ENCODE measurements at regions not wholly inside any gene's neighbourhood (a gene's known extent, or its start where the extent isn't known, plus 50 kb on each side); places are given as distances from the start of the nearest gene placed in this dataset.

DNA sequence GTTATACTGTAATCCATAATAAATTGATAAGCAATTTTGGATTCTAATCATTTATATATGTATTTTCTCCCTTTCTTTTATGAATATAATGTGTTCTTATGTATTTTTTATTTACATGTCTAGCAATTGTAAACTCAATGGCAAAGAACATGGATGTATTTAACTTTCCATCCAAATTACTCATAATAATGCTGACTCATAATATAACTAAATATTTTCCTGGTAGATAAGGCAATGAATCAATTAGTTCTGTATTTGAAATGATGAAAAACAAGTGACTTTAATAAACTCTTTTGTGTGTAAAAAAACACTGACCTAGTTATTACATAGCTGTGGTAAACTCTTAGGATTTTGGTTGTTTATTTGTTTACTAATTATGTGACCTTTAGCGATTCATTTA lies 211.2 kb downstream of the DTHD1 start:
- Histone ChIP-seq H3K36me3 (no peaks in the 10 kb centered on the region), H3K9me3 (no peaks in the 10 kb centered on the region), H3K27me3 (no peaks in the 10 kb centered on the region), H3K4me3 (no peak overlapping the region), H3K27ac (no peak overlapping the region), H3K4me1 (no peaks in the 10 kb centered on the region)
- TF ChIP-seq EP300 (IDR thresholded peaks at IDR 0.05) (no peak), POLR2A (IDR thresholded peaks at IDR 0.05) (no peak)
- TF ChIP-seq, protein P1, sequence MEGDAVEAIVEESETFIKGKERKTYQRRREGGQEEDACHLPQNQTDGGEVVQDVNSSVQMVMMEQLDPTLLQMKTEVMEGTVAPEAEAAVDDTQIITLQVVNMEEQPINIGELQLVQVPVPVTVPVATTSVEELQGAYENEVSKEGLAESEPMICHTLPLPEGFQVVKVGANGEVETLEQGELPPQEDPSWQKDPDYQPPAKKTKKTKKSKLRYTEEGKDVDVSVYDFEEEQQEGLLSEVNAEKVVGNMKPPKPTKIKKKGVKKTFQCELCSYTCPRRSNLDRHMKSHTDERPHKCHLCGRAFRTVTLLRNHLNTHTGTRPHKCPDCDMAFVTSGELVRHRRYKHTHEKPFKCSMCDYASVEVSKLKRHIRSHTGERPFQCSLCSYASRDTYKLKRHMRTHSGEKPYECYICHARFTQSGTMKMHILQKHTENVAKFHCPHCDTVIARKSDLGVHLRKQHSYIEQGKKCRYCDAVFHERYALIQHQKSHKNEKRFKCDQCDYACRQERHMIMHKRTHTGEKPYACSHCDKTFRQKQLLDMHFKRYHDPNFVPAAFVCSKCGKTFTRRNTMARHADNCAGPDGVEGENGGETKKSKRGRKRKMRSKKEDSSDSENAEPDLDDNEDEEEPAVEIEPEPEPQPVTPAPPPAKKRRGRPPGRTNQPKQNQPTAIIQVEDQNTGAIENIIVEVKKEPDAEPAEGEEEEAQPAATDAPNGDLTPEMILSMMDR (IDR thresholded peaks at IDR 0.05): no peak
- 90 to 93% methylated on average over 1 of the region's 1 CpG for WGBS, 2 donors
- DNase-seq (ENCODE audit: low spot score in 2 of 2): no peak

DNA sequence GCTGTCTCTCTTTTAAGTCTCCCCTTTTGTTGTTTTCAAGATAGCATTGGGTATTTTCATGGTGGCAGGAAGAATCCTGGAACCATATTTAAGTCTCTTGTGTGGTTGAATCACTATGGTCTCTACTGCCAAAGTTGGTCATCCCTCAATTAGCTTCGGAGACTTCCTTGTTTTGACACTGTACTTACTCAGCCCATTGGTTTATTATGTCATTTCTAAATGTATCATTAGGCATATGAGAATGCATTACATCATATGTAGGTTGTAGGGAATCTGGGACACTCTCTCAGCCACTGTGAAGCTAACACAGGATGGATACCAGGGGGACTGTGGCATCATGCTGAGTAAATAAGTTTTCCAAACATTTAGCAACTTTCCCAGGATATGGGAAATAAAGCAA lies 211.8 kb downstream of the DTHD1 start:
- Histone ChIP-seq H3K36me3 (no peaks in the 10 kb centered on the region), H3K9me3 (no peaks in the 10 kb centered on the region), H3K27ac (no peak overlapping the region), H3K4me3 (no peak overlapping the region), H3K4me1 (no peaks in the 10 kb centered on the region), H3K27me3 (no peaks in the 10 kb centered on the region)
- TF ChIP-seq, protein P1 (IDR thresholded peaks at IDR 0.05): no peak
- TF ChIP-seq EP300 (IDR thresholded peaks at IDR 0.05) (no peak), POLR2A (IDR thresholded peaks at IDR 0.05) (no peak)
- 79 to 97% methylated on average over 1 of the region's 1 CpG for WGBS, 2 donors
- DNase-seq (ENCODE audit: low spot score in 2 of 2): no peak

DNA sequence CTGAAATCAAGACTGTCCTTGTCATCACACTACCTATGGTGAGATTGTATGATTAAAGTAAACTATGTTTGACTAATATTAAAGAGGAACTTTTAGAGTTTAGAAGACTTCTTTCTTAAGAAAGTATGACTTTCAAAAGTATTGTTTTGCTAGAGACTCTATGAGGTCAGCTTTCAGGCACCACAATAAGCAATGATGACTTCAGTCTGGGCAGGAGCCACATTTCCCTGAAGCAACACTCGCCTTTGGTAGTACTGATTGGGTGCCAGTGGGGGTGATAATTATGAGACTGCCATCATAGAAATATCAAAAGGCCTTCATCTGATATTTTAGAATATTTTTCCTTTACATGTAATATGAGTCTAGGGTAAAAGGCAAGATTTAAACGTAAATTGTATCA lies 212.6 kb downstream of the DTHD1 start:
- no peaks in the 10 kb centered on the region for H3K4me1 ChIP-seq
- TF ChIP-seq, protein P1 (IDR thresholded peaks at IDR 0.05): no peak
- TF ChIP-seq POLR2A (IDR thresholded peaks at IDR 0.05): no peak
- no peak for TF ChIP-seq EP300 (IDR thresholded peaks at IDR 0.05)
- 79 to 81% methylated on average over 2 of the region's 2 CpGs for WGBS, 2 donors
- DNase-seq (ENCODE audit: low spot score in 2 of 2): no peak
- H3K4me3 ChIP-seq: no peak overlapping the region
- no peaks in the 10 kb centered on the region for H3K36me3 ChIP-seq
- H3K27ac ChIP-seq: no peak overlapping the region
- no peaks in the 10 kb centered on the region for H3K27me3 ChIP-seq
- no peaks in the 10 kb centered on the region for H3K9me3 ChIP-seq

DNA sequence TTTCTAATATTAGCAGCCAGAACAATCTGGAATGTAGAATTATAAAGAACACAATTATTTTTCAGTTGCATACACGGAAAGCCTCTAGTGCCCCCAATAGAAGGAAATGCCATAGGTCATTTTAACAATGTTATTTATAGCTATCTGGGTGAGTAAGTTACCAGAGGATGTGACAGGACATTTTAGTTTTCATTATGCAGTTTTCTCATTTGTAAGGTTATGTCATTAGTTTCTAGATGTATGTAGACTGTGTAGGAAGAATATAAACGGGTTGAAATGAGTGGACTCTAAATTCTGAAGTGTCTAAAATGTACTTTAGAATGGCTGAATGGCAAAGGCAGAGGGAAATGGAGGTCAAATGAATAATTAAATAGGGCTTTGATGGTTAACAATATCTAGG lies 213.3 kb downstream of the DTHD1 start:
- Histone ChIP-seq H3K9me3 (no peaks in the 10 kb centered on the region), H3K27me3 (no peaks in the 10 kb centered on the region), H3K27ac (no peak overlapping the region), H3K4me3 (no peak overlapping the region), H3K4me1 (no peaks in the 10 kb centered on the region), H3K36me3 (no peaks in the 10 kb centered on the region)
- WGBS, 2 donors: 34 to 37% methylated on average over 2 of the region's 2 CpGs
- no peak for DNase-seq (ENCODE audit: low spot score in 2 of 2)
- no peak for TF ChIP-seq POLR2A (IDR thresholded peaks at IDR 0.05)
- no peak for TF ChIP-seq EP300 (IDR thresholded peaks at IDR 0.05)
- TF ChIP-seq, protein P1 (IDR thresholded peaks at IDR 0.05): no peak

DNA sequence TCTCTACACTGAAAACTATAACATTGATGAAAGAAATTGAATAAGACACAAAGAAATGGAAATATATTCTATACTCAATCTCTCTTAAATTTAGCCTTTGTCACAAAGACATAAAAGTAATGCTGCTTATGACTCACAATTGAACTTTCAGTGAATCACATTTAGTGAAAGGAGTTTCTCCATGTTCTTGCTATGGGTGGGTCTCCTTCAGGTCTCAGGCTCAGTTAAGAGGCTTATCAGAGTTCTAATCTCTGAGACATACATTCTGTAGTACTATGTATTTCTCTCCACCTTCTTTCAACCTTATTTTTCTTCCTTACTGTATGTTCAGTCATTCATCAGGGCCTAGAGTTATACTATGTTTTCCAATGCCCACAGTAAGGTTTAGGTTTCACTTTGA lies 220.9 kb downstream of the DTHD1 start:
- Histone ChIP-seq H3K36me3 (no peaks in the 10 kb centered on the region), H3K27me3 (no peaks in the 10 kb centered on the region), H3K4me3 (no peak overlapping the region), H3K4me1 (no peaks in the 10 kb centered on the region), H3K9me3 (peaks cover 0 to 6% (median 0%) of the 10 kb centered on the region in 4 donors), H3K27ac (no peak overlapping the region)
- DNase-seq (ENCODE audit: low spot score in 2 of 2): no peak
- TF ChIP-seq POLR2A (IDR thresholded peaks at IDR 0.05) (no peak), EP300 (IDR thresholded peaks at IDR 0.05) (no peak)
- TF ChIP-seq, protein P1 (IDR thresholded peaks at IDR 0.05): no peak
